ENCODE measurements at regions not wholly inside any gene's neighbourhood (a gene's known extent, or its start where the extent isn't known, plus 50 kb on each side); places are given as distances from the start of the nearest gene placed in this dataset.

GRCh38 chr12:4116251-4117111 is 157.1 kb upstream of the CCND2 start:
- TF ChIP-seq CTCF (IDR thresholded peaks at IDR 0.05) (no peak), POLR2AphosphoS5 (IDR thresholded peaks at IDR 0.05; ENCODE audit: insufficient read depth in 1 of 2, low read depth in 1 of 2) (no peak), POLR2A (IDR thresholded peaks at IDR 0.05) (no peak)
